KMS-11 (cell line): ENCODE measurements at regions not wholly inside any gene's neighbourhood (a gene's known extent, or its start where the extent isn't known, plus 50 kb on each side); places are given as distances from the start of the nearest gene placed in this dataset.

Experiments used
- H2AFZ ChIP-seq: fragments of 200-600 bp; sonication (generic); 2 replicates; pipeline ENCODE4 v1.6.1; 2016; ENCODE audit warnings: antibody characterized with exemption, mixed run types, low read depth
- H3K27ac ChIP-seq: fragments of 200-600 bp; sonication (generic); 2 replicates; pipeline ENCODE4 v1.6.1; 2016; ENCODE audit warnings: mild to moderate bottlenecking, mixed run types
- H3K27me3 ChIP-seq: fragments of 200-600 bp; sonication (generic); 2 replicates; pipeline ENCODE4 v1.6.1; 2017; ENCODE audit warnings: mild to moderate bottlenecking, low read depth, mixed run types, moderate library complexity; ENCODE audit not compliant: insufficient read depth
- H3K36me3 ChIP-seq: fragments of 200-600 bp; sonication (generic); 2 replicates; pipeline ENCODE4 v1.6.1; 2017; ENCODE audit warnings: mild to moderate bottlenecking, mixed run types; ENCODE audit not compliant: insufficient read depth
- H3K4me1 ChIP-seq: fragments of 200-600 bp; sonication (generic); 2 replicates; pipeline ENCODE4 v1.6.1; 2016; ENCODE audit warnings: mild to moderate bottlenecking, low read depth, mixed run types; ENCODE audit not compliant: poor library complexity, severe bottlenecking
- H3K4me2 ChIP-seq: fragments of 200-600 bp; sonication (generic); 2 replicates; pipeline ENCODE4 v1.7.0; 2016; ENCODE audit warnings: mild to moderate bottlenecking, mixed run types
- H3K4me3 ChIP-seq: fragments of 200-600 bp; sonication (generic); IDR thresholded peaks from 2 replicates; pipeline ENCODE4 v1.6.1; 2017; ENCODE audit warnings: low read depth, low read length, mixed read lengths; ENCODE audit not compliant: insufficient read depth
- H3K79me2 ChIP-seq: fragments of 200-600 bp; sonication (generic); 2 replicates; pipeline ENCODE4 v1.6.1; 2016; ENCODE audit warnings: low read depth, mixed run types; ENCODE audit not compliant: insufficient read depth
- H3K9ac ChIP-seq: fragments of 200-600 bp; sonication (generic); 2 replicates; pipeline ENCODE4 v1.6.1; 2016; ENCODE audit warnings: mild to moderate bottlenecking, mixed run types
- H4K20me1 ChIP-seq: fragments of 200-600 bp; sonication (generic); 2 replicates; pipeline ENCODE4 v1.6.1; 2016; ENCODE audit warnings: mild to moderate bottlenecking, mixed run types; ENCODE audit not compliant: insufficient read depth
- CTCF ChIP-seq: fragments of 200-600 bp; sonication (generic); conservative IDR thresholded peaks from 2 replicates; pipeline ENCODE4 v1.6.1; 2017; ENCODE audit warnings: low read depth, mild to moderate bottlenecking, antibody characterized with exemption, low read length, moderate library complexity, mixed read lengths

- Histone ChIP-seq H3K4me1 (no peaks in the 10 kb centered on the region), H4K20me1 (no peaks in the 10 kb centered on the region), H2AFZ (no peak overlapping the region), H3K4me2 (no peak overlapping the region), H3K27ac (no peak overlapping the region), H3K9ac (no peak overlapping the region), H3K79me2 (no peaks in the 10 kb centered on the region), H3K4me3 (no peak overlapping the region), H3K36me3 (no peaks in the 10 kb centered on the region), H3K27me3 (no peaks in the 10 kb centered on the region)
- TF ChIP-seq CTCF, result no peak
These were observed 154.2 kb upstream of the COL21A1 start for GRCh38 chr6:56401477-56402070.

- Histone ChIP-seq H3K9ac (no peak overlapping the region), H3K79me2 (no peaks in the 10 kb centered on the region), H3K27ac (no peak overlapping the region), H3K36me3 (no peaks in the 10 kb centered on the region), H3K4me1 (no peaks in the 10 kb centered on the region), H3K4me3 (no peak overlapping the region), H3K4me2 (no peak overlapping the region), H2AFZ (no peak overlapping the region), H4K20me1 (no peaks in the 10 kb centered on the region), H3K27me3 (no peaks in the 10 kb centered on the region)
- TF ChIP-seq CTCF, result no peak
These were observed 152.9 kb upstream of the COL21A1 start for GRCh38 chr6:56400273-56400672.

GRCh38 chr6:56399672-56400263 is 152.4 kb upstream of the COL21A1 start:
- H3K4me2 ChIP-seq, result no peak overlapping the region
- H3K4me1 ChIP-seq, result no peaks in the 10 kb centered on the region
- H2AFZ ChIP-seq, result no peak overlapping the region
- TF ChIP-seq CTCF, result no peak
- no peaks in the 10 kb centered on the region for H3K27me3 ChIP-seq
- H4K20me1 ChIP-seq, result no peaks in the 10 kb centered on the region
- H3K9ac ChIP-seq, result no peak overlapping the region
- no peaks in the 10 kb centered on the region for H3K36me3 ChIP-seq
- no peak overlapping the region for H3K27ac ChIP-seq
- no peaks in the 10 kb centered on the region for H3K79me2 ChIP-seq
- no peak overlapping the region for H3K4me3 ChIP-seq

- no peak overlapping the region for H2AFZ ChIP-seq
- H3K4me2 ChIP-seq, result no peak overlapping the region
- no peaks in the 10 kb centered on the region for H3K27me3 ChIP-seq
- no peaks in the 10 kb centered on the region for H4K20me1 ChIP-seq
- H3K9ac ChIP-seq, result no peak overlapping the region
- no peak overlapping the region for H3K4me3 ChIP-seq
- H3K4me1 ChIP-seq, result no peaks in the 10 kb centered on the region
- H3K27ac ChIP-seq, result no peak overlapping the region
- no peaks in the 10 kb centered on the region for H3K36me3 ChIP-seq
- TF ChIP-seq CTCF, result no peak
- H3K79me2 ChIP-seq, result no peaks in the 10 kb centered on the region
These were observed 151.9 kb upstream of the COL21A1 start for GRCh38 chr6:56399250-56399671.
